GM23248 (cell line): ENCODE measurements at regions not wholly inside any gene's neighbourhood (a gene's known extent, or its start where the extent isn't known, plus 50 kb on each side); places are given as distances from the start of the nearest gene placed in this dataset.

ENCODE experiments used
- DNase-seq: peaks from one replicate; pipeline ENCODE4 v3.0.0-alpha.2; 2015
- H2AFZ ChIP-seq: fragments of 200-600 bp; sonication (generic); 2 replicates; pipeline ENCODE4 v1.6.1; 2016; ENCODE audit warnings: antibody characterized with exemption
- H3F3A ChIP-seq: fragments of 200-600 bp; sonication (generic); 2 replicates; pipeline ENCODE4 v1.6.1; 2016; ENCODE audit warnings: mild to moderate bottlenecking, antibody characterized with exemption, mixed run types; ENCODE audit not compliant: insufficient read depth
- H3K27ac ChIP-seq: fragments of 200-600 bp; sonication (generic); 2 replicates; pipeline ENCODE4 v1.5.1; 2016; ENCODE audit warnings: mild to moderate bottlenecking
- H3K27me3 ChIP-seq: fragments of 200-600 bp; sonication (generic); replicated peaks from 2 replicates; pipeline ENCODE4 v1.6.1; 2016; ENCODE audit warnings: mild to moderate bottlenecking; ENCODE audit not compliant: insufficient read depth
- H3K36me3 ChIP-seq: fragments of 200-600 bp; sonication (generic); 2 replicates; pipeline ENCODE4 v1.6.1; 2016; ENCODE audit warnings: low read depth, mild to moderate bottlenecking
- H3K4me1 ChIP-seq: fragments of 200-600 bp; sonication (generic); 2 replicates; pipeline ENCODE4 v1.6.1; 2016; ENCODE audit warnings: mild to moderate bottlenecking; ENCODE audit not compliant: insufficient read depth
- H3K4me2 ChIP-seq: fragments of 200-600 bp; sonication (generic); one replicate; pipeline ENCODE4 v1.6.1; 2016; ENCODE audit warnings: mild to moderate bottlenecking; ENCODE audit not compliant: unreplicated experiment
- H3K4me3 ChIP-seq: fragments of 200-600 bp; sonication (generic); 2 replicates; pipeline ENCODE4 v1.5.1; 2016; ENCODE audit warnings: mild to moderate bottlenecking
- H3K79me2 ChIP-seq: fragments of 200-600 bp; sonication (generic); 2 replicates; pipeline ENCODE4 v1.6.1; 2016; ENCODE audit warnings: mild to moderate bottlenecking; ENCODE audit not compliant: insufficient read depth
- H3K9ac ChIP-seq: fragments of 200-600 bp; sonication (generic); 2 replicates; pipeline ENCODE4 v1.6.1; 2016; ENCODE audit warnings: mild to moderate bottlenecking
- H3K9me2 ChIP-seq: fragments of 200-600 bp; sonication (generic); 2 replicates; pipeline ENCODE4 v1.6.1; 2016; ENCODE audit warnings: mixed run types, mild to moderate bottlenecking, moderate library complexity; ENCODE audit not compliant: insufficient read depth
- H3K9me3 ChIP-seq: fragments of 200-600 bp; sonication (generic); one replicate; pipeline ENCODE4 v1.6.1; 2017; ENCODE audit warnings: low read depth
- H4K20me1 ChIP-seq: fragments of 200-600 bp; sonication (generic); 2 replicates; pipeline ENCODE4 v1.6.0; 2016; ENCODE audit not compliant: insufficient read depth
- EZH2 ChIP-seq: fragments of 200-600 bp; sonication (generic); IDR thresholded peaks from 2 replicates; pipeline ENCODE4 v1.6.1; 2018; ENCODE audit warnings: antibody characterized with exemption, mild to moderate bottlenecking; ENCODE audit not compliant: insufficient read depth, poor library complexity, severe bottlenecking
- EZH2phosphoT487 ChIP-seq: fragments of 200-600 bp; sonication (generic); IDR thresholded peaks from 2 replicates; pipeline ENCODE4 v1.6.1; 2018; ENCODE audit warnings: antibody characterized with exemption, moderate library complexity, mild to moderate bottlenecking, low read depth; ENCODE audit not compliant: insufficient read depth
- WGBS, 2 experiments: methylation state at CpG; one replicate each; pipeline ENCODE4 v1.1.6; 2015 to 2017; ENCODE audit warnings: low lambda C conversion rate in 2 of 2, low coverage in 1 of 2; ENCODE audit errors: missing lambda C conversion rate in 2 of 2; 5-methylcytosine and 5-hydroxymethylcytosine counted together
- in situ Hi-C: fragments of 300-500 bp; cut with MboI; formaldehyde crosslinking; loops from 2 replicates; pipeline ENCODE4 v1.15.0; 2020

DNA sequence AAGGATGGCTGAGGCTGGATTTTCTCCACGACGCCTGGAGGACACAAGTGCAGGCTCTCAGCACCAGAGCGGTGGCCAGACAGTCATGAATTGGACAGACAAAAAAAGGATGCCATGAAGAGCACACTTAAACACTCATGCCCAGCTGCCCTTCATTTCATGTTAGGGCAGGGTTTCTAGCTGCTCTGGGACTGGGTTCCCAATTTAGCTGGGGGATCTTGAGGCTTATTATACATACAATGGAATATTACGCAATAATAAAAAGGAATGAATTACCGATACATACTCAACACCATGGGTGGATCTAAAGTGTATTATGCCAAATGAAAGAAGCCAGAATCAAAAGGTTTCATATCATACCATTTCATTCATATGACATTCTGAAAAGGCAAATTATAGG is 512.1 kb upstream of the LRRC4C start:
- WGBS, 2 experiments = 33 to 47% methylated on average over 5 of the region's 5 CpGs
- Histone ChIP-seq H3K36me3 (no peaks in the 10 kb centered on the region), H3K9ac (no peak overlapping the region), H3K9me2 (no peaks in the 10 kb centered on the region), H3K79me2 (no peaks in the 10 kb centered on the region), H3F3A (no peaks in the 10 kb centered on the region), H4K20me1 (no peaks in the 10 kb centered on the region), H3K27me3 (no peaks in the 10 kb centered on the region), H2AFZ (no peak overlapping the region), H3K4me2 (no peak overlapping the region), H3K27ac (no peak overlapping the region), H3K4me3 (no peak overlapping the region), H3K9me3 (no peaks in the 10 kb centered on the region), H3K4me1 (no peaks in the 10 kb centered on the region)
- no peak for DNase-seq
- in situ Hi-C loops = no loop called here
- TF ChIP-seq EZH2phosphoT487 (no peak), EZH2 (no peak)

DNA sequence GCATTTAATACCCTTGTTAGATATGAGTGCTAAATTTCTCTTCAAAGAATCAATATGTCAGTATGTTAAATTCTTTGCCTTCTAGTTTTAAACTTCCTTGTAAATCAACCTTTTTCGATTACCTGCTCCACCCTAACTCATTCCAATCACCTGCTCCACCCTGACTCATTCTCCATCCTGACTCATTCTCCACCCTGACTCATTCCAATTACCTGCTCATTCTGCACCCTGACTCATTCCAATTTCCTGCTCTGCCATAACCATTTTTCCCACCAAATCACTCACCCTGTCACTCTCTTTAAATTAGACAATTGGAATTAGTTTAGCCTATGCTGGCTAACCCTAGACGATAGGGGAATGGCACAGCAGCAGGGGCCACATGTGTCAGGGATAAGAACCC is 519.5 kb upstream of the LRRC4C start:
- Histone ChIP-seq H3K9me2 (no peaks in the 10 kb centered on the region), H3K4me3 (no peak overlapping the region), H3F3A (no peaks in the 10 kb centered on the region), H3K4me1 (no peaks in the 10 kb centered on the region), H3K36me3 (no peaks in the 10 kb centered on the region), H3K27ac (no peak overlapping the region), H3K4me2 (no peak overlapping the region), H2AFZ (no peak overlapping the region), H3K9ac (no peak overlapping the region), H3K9me3 (no peaks in the 10 kb centered on the region), H3K27me3 (no peaks in the 10 kb centered on the region), H4K20me1 (no peaks in the 10 kb centered on the region), H3K79me2 (no peaks in the 10 kb centered on the region)
- TF ChIP-seq EZH2phosphoT487 (no peak), EZH2 (no peak)
- in situ Hi-C loops = no loop called here
- DNase-seq = no peak
- 19 to 27% methylated on average over 2 of the region's 2 CpGs for WGBS, 2 experiments

DNA sequence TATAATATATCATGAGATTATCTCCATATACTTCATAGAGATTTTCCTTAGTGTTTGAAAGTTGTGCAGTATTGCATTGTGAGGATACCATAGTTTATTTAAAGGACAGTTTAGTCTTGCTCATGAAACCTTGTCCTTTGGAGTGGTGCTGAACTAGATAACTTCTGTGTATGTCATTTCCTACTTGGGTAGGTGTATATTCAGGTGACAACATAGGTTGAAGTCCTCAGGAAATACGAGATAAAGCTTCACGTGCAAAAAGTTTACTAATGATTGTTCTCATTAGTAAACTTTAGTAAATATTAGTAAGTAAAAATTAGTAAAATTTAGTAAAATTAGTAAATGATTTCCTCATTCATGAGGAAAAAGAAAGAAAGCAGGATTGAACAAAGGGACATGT is 521.3 kb upstream of the LRRC4C start:
- H3K27ac ChIP-seq = no peak overlapping the region
- H3F3A ChIP-seq = no peaks in the 10 kb centered on the region
- H3K4me2 ChIP-seq = no peak overlapping the region
- no peaks in the 10 kb centered on the region for H3K36me3 ChIP-seq
- H3K9me3 ChIP-seq = no peaks in the 10 kb centered on the region
- no peak for DNase-seq
- in situ Hi-C loops = no loop called here
- WGBS, 2 experiments = 37 to 38% methylated on average over 2 of the region's 2 CpGs
- no peaks in the 10 kb centered on the region for H3K4me1 ChIP-seq
- no peak overlapping the region for H2AFZ ChIP-seq
- no peak for TF ChIP-seq EZH2
- H4K20me1 ChIP-seq = no peaks in the 10 kb centered on the region
- no peaks in the 10 kb centered on the region for H3K79me2 ChIP-seq
- H3K9ac ChIP-seq = no peak overlapping the region
- H3K9me2 ChIP-seq = no peaks in the 10 kb centered on the region
- H3K27me3 ChIP-seq = no peaks in the 10 kb centered on the region
- H3K4me3 ChIP-seq = no peak overlapping the region

DNA sequence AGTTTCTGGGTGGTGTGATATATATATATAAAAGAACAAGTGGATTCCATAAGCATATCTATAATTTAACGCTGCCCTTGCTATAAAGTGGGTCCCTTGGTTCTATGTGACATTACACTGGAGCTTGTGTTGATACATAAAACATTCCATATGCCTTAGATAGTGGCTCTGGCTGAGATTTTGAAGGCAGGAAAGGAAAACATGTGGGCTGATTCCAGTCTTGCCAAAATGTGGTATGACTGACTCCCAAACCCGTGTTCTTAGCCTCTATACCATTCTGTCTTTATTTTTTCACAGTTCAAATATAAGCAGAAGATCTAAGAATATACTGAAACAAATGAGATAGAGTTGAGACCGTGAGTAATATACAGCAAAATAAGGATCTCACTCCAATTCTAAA is 522.8 kb upstream of the LRRC4C start:
- Histone ChIP-seq H4K20me1 (no peaks in the 10 kb centered on the region), H3K9me2 (no peaks in the 10 kb centered on the region), H3K4me3 (no peak overlapping the region), H3K79me2 (no peaks in the 10 kb centered on the region), H3K9me3 (no peaks in the 10 kb centered on the region), H3K9ac (no peak overlapping the region), H3K4me2 (no peak overlapping the region), H3K27me3 (no peaks in the 10 kb centered on the region), H3K36me3 (no peaks in the 10 kb centered on the region), H3K4me1 (no peaks in the 10 kb centered on the region), H3K27ac (no peak overlapping the region), H2AFZ (no peak overlapping the region), H3F3A (no peaks in the 10 kb centered on the region)
- DNase-seq = no peak
- TF ChIP-seq EZH2 (no peak), EZH2phosphoT487 (no peak)
- in situ Hi-C loops = no loop called here
- 10 to 11% methylated on average over 3 of the region's 3 CpGs for WGBS, 2 experiments

DNA sequence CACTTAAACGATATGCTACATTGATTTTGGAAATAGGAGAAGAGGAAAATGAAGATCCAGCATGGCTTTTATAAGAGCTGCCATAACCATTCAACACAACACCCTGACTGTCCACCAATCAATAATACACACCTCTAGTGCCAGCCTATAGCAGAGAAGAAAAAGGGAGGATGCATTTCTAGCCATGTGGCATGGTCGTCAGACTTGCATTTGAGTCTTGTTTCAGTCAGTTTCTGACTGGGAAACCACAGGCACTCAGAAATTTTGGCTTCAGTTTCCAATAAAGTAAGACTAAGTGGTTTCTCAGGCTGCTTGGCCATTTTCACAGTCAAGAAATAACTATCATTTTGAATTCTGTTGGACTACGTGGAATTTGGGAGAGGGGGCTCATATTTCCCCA is 523.5 kb upstream of the LRRC4C start:
- in situ Hi-C loops = no loop called here
- no peak for TF ChIP-seq EZH2
- TF ChIP-seq EZH2phosphoT487 = no peak
- no peak for DNase-seq
- Histone ChIP-seq H3K4me3 (no peak overlapping the region), H3K4me2 (no peak overlapping the region), H2AFZ (no peak overlapping the region), H4K20me1 (no peaks in the 10 kb centered on the region), H3K4me1 (no peaks in the 10 kb centered on the region), H3K27ac (no peak overlapping the region), H3K9me3 (no peaks in the 10 kb centered on the region), H3K9me2 (no peaks in the 10 kb centered on the region), H3K79me2 (no peaks in the 10 kb centered on the region), H3F3A (no peaks in the 10 kb centered on the region), H3K27me3 (no peaks in the 10 kb centered on the region), H3K36me3 (no peaks in the 10 kb centered on the region), H3K9ac (no peak overlapping the region)
- WGBS, 2 experiments = 12 to 23% methylated on average over 3 of the region's 3 CpGs
